ENCODE measurements at regions not wholly inside any gene's neighbourhood (a gene's known extent, or its start where the extent isn't known, plus 50 kb on each side); places are given as distances from the start of the nearest gene placed in this dataset.

DNA sequence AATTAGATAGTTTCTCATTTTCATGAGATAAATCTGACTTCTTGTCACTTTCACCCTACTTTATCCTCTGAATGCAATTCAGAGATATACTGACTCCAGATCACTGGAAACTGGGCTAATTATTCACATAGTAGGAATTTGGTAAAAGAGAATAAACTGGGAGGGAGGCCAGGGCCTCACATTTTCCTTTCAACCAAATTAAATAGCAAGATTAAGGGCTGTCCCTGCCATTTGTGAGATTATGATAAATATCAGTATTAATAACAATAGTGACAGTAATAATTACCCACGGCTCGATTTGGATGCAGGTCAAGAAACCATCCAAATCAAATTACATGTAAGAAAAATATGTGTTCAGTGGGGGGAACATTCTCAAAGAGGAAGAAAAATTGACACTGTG lies 140.5 kb downstream of the CD83 start:
- H4K20me1 ChIP-seq (ENCODE audit: insufficient read depth): no peaks in the 10 kb centered on the region
- H3K9me3 ChIP-seq: no peaks in the 10 kb centered on the region
- H3K4me3 ChIP-seq (ENCODE audit: low read depth in 2 of 2, low read length in 1 of 2): no peak overlapping the region
- H3K36me3 ChIP-seq (replicated peaks in 1 of 2; ENCODE audit: control insufficient read depth in 1 of 2, insufficient read depth in 2 of 2, low read length in 1 of 2): no peaks in the 10 kb centered on the region
- WGBS (ENCODE audit: low lambda C conversion rate): 5% methylated on average over 2 of the region's 2 CpGs
- no peak overlapping the region for H2AFZ ChIP-seq (ENCODE audit: low read depth)
- H3K27me3 ChIP-seq (ENCODE audit: insufficient read depth): no peaks in the 10 kb centered on the region
- no peak overlapping the region for H3K27ac ChIP-seq (ENCODE audit: low read depth in 2 of 2, low read length in 1 of 2)
- no peaks in the 10 kb centered on the region for H3F3A ChIP-seq (replicated peaks; ENCODE audit: insufficient read depth)
- H3K9me2 ChIP-seq: no peaks in the 10 kb centered on the region
- no peaks in the 10 kb centered on the region for H3K79me2 ChIP-seq (ENCODE audit: insufficient read depth)
- no peak for TF ChIP-seq RFX5 (IDR thresholded peaks at IDR 0.05; ENCODE audit: low read length)
- TF ChIP-seq CHD2 (IDR thresholded peaks at IDR 0.05; ENCODE audit: low read length, partially characterized antibody): no peak
- no peak for TF ChIP-seq TCF12 (IDR thresholded peaks at IDR 0.05)
- TF ChIP-seq, protein P1, sequence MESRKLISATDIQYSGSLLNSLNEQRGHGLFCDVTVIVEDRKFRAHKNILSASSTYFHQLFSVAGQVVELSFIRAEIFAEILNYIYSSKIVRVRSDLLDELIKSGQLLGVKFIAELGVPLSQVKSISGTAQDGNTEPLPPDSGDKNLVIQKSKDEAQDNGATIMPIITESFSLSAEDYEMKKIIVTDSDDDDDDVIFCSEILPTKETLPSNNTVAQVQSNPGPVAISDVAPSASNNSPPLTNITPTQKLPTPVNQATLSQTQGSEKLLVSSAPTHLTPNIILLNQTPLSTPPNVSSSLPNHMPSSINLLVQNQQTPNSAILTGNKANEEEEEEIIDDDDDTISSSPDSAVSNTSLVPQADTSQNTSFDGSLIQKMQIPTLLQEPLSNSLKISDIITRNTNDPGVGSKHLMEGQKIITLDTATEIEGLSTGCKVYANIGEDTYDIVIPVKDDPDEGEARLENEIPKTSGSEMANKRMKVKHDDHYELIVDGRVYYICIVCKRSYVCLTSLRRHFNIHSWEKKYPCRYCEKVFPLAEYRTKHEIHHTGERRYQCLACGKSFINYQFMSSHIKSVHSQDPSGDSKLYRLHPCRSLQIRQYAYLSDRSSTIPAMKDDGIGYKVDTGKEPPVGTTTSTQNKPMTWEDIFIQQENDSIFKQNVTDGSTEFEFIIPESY (IDR thresholded peaks at IDR 0.05; ENCODE audit: borderline replicate concordance, low read depth): no peak
- TF ChIP-seq, protein P2, sequence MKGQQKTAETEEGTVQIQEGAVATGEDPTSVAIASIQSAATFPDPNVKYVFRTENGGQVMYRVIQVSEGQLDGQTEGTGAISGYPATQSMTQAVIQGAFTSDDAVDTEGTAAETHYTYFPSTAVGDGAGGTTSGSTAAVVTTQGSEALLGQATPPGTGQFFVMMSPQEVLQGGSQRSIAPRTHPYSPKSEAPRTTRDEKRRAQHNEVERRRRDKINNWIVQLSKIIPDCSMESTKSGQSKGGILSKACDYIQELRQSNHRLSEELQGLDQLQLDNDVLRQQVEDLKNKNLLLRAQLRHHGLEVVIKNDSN (IDR thresholded peaks at IDR 0.05; ENCODE audit: borderline replicate concordance, low read depth): no peak
- no peak for TF ChIP-seq FOSL2 (IDR thresholded peaks at IDR 0.05; ENCODE audit: borderline replicate concordance, low read depth)
- TF ChIP-seq TAF1 (IDR thresholded peaks at IDR 0.05; ENCODE audit: borderline replicate concordance, low read depth, low read length): no peak
- no peak for TF ChIP-seq NFIC (IDR thresholded peaks at IDR 0.05; ENCODE audit: borderline replicate concordance)
- TF ChIP-seq FOXJ3 (CRISPR knock-in tag; IDR thresholded peaks at IDR 0.05): no peak
- no peak for TF ChIP-seq RCOR1 (IDR thresholded peaks at IDR 0.05; ENCODE audit: low read length)
- no peak for TF ChIP-seq SMC3 (IDR thresholded peaks at IDR 0.05; ENCODE audit: low read depth, low read length)
- no peak for TF ChIP-seq NRF1 (IDR thresholded peaks at IDR 0.05; ENCODE audit: low read depth, low read length)
- TF ChIP-seq FOXM1 (IDR thresholded peaks at IDR 0.05; ENCODE audit: low read depth): no peak
- TF ChIP-seq RXRA (IDR thresholded peaks at IDR 0.05; ENCODE audit: borderline replicate concordance, low read depth): no peak
- TF ChIP-seq GATA2 (CRISPR knock-in tag; IDR thresholded peaks at IDR 0.05): no peak
- TF ChIP-seq SIN3A (IDR thresholded peaks at IDR 0.05; ENCODE audit: borderline replicate concordance, low read depth, low read length): no peak
- TF ChIP-seq TEAD4 (IDR thresholded peaks at IDR 0.05; ENCODE audit: borderline replicate concordance, insufficient read depth): no peak
- no peak for TF ChIP-seq MXI1 (IDR thresholded peaks at IDR 0.05; ENCODE audit: low read depth, low read length)
- TF ChIP-seq MEF2A (IDR thresholded peaks at IDR 0.05; ENCODE audit: borderline replicate concordance, low read depth): no peak
- H3K9ac ChIP-seq: no peak overlapping the region
- POLR2A ChIA-PET: no interaction called here
- H3K4me2 ChIP-seq: no peak overlapping the region
- no peak for DNase-seq
- CTCF ChIA-PET: no interaction called here
- peaks cover 0 to 6% of the 10 kb centered on the region in 2 experiments; a peak in 1 of 4 replicates for H3K4me1 ChIP-seq (ENCODE audit: control insufficient read depth in 1 of 2, insufficient read depth in 2 of 2, low read depth in 1 of 2, low read length in 1 of 2)

Data from SK-N-SH (cell line).